ENCODE measurements at regions not wholly inside any gene's neighbourhood (a gene's known extent, or its start where the extent isn't known, plus 50 kb on each side); places are given as distances from the start of the nearest gene placed in this dataset.

GRCh38 chr1:98088381-98088780 lies 167.5 kb upstream of the DPYD start:
- TF ChIP-seq RAD21 (IDR thresholded peaks at IDR 0.05; ENCODE audit: insufficient read depth, low read depth, low read length) (no peak), MXI1 (IDR thresholded peaks at IDR 0.05; ENCODE audit: low read depth, low read length) (no peak), ELK1 (IDR thresholded peaks at IDR 0.05; ENCODE audit: low read depth, low read length) (no peak), FOXM1 (IDR thresholded peaks at IDR 0.05; ENCODE audit: low read depth, low read length) (no peak), POLR2A (IDR thresholded peaks at IDR 0.05; ENCODE audit: low read depth, low read length) (no peak), EP300 (IDR thresholded peaks at IDR 0.05; ENCODE audit: borderline replicate concordance in 1 of 2, control insufficient read depth in 1 of 2, low read depth in 2 of 2, low read length in 2 of 2) (no peak)

All from GM12878 (cell line).